ENCODE measurements at regions not wholly inside any gene's neighbourhood (a gene's known extent, or its start where the extent isn't known, plus 50 kb on each side); places are given as distances from the start of the nearest gene placed in this dataset.

DNA sequence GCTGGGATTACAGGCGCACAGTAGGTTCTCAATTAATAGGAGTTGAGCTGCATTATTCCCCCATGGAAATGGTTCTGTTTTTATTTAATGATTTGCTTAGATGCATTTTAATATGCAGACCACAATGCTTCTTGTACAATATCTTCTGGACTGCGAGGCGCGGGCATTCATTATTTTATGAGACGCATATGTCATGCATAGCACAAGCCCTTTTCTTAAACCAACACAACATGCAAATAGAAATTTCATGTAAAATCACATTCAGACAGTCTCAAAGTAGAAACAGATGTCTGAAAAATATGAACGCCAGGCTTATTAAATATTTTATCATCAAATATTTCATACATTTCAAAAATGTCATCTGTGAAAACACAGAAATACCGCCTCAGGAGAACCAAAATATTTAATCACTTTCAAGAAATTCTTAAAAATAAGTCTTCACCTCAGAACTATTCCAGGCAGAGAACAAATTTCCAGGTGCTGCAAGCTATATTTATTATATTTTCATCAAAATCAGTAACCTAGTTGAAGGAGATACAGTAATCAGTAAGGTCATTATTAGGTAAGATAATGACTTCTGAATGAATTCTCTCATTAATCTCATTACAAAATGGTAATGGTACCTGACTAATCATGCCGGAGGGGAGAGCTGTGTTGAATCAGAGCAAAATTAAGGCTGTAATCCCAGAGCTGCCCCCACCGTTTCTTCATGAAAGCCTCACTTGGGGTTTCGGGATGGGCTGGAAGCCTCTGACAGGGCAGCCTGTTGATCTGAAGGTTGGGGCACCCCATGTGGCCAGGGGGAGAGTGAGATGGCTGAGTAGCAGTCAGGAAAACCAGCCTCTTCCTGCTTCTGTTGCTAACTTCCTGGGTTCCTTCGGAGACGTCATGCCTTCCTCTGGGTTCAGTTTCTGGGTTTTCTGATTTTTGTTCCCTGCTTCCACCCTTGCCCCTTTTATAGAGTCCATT, 133.9 kb upstream of the ZNF618 start:
- no peak for DNase-seq (ENCODE audit: low read depth)

GRCh38 chr9:113742878-113743277, 133.2 kb upstream of the ZNF618 start:
- DNase-seq (ENCODE audit: low read depth) = no peak

- no peak for DNase-seq (ENCODE audit: low read depth)
Observed at GRCh38 chr9:113746486-113746885, 129.6 kb upstream of the ZNF618 start.

DNA sequence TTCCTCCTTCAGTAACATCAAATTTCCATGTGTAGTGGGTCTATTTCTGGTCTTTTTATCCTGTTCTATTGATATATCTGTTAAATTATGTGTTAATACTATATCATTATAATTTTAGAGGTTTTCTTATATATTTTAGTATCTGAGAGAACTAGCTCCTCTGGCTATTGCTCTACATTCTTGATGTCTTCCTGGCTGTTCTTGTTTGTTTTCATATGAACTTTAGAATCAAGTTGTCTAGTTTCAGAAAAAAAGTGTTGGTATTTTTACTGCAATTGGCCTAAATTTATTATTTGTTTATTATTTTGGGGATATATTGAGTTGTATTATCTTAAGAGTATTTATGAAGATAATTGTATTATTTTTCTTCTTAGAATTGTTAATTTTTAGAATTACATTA, 128.0 kb upstream of the ZNF618 start:
- DNase-seq (ENCODE audit: low read depth) = no peak

DNA sequence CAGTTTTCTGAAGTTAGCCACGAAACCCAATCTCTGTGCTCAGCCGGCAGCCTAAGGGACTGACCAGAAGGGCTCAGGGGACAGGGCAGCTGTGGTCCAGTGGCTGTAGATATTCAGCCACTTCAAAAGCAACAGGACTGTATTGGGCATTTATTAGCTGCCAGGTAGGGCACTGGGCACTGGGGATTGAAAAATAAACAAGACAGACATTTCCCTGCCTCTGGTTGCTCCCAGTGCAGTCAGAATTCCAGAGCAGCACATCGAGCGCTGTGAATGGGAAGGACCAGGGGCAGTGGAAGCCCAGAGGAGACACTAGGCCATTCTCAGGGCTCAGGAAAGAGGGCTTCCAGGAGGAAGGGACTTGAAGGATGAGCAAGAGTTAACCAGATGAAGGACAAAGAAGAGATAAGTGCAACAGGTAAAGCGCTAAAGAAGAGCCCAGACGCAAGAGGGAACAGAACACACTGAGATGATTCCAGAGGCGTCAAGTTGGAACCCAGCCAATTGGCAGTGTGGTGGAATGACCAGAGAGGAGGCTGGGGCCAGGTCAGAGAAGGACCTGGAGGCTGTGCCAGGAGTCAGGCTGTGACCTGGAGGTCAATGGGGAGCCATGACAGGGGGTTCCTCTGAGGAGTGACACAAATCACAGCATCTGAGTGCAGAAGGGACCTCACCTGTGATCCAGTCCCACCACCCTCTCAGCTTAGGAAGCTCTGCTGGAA, 122.5 kb upstream of the ZNF618 start:
- DNase-seq (ENCODE audit: low read depth) = no peak

- DNase-seq (ENCODE audit: low read depth) = no peak
Observed at GRCh38 chr9:113754739-113755138, 121.4 kb upstream of the ZNF618 start.

- no peak for DNase-seq (ENCODE audit: low read depth)
Observed at GRCh38 chr9:113755433-113755832, 120.7 kb upstream of the ZNF618 start.

DNA sequence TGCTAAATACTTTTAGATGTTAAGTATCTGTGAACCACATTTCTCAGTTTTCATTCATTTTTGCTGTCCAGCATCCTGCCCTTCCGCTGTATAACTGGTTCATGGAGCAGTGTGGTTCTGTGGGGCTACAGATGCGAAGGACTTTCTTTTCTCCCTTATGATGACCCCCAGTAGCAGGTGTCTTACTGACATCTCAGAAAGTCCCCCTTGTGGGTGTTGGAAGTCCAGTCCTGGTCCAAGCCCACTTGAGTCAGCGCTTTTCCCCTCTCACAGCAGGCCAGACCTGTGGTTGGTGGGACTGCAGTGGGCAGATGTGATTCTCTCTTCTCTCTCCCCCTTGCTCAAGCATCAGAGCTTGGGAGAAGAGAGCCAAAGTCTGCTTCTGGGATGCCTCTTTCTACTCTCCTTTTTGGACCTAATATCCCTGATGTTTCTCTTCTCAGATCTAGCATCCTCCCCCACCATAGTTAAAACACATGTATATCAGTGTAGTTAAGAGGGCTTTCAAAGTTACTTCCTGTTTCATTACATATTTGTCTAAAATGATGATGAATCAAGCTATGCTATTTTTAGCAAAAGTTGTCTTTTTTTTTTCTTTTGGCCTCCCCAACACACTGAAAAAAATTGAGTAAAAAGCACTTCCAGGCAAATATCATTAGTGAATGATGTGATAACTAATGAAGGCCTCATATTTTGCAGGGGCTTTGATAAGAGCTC, 119.5 kb upstream of the ZNF618 start:
- DNase-seq (ENCODE audit: low read depth) = no peak

DNA sequence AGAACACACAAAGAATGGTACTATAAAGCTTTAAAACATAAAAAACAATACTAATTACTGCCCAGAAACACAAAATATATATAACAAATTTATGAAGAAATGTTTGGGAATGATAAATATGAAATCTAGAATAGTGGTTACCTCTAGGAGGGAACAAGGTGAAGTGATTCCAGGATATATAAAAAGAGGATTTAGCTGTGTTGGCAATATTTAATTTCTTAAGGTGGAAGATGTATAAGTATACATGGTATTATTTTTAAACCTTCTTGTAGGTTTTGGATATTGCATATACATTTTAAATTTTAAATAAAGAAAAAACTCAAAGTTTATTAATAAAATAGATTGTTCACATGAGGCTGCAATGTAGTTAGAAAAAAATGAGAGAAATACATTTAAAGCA, 112.7 kb upstream of the ZNF618 start:
- no peak for DNase-seq (ENCODE audit: low read depth)

GRCh38 chr9:113764572-113764971, 111.5 kb upstream of the ZNF618 start:
- no peak for DNase-seq (ENCODE audit: low read depth)

GRCh38 chr9:113769412-113769811, 106.7 kb upstream of the ZNF618 start:
- no peak for DNase-seq (ENCODE audit: low read depth)

GRCh38 chr9:113770396-113770795, 105.7 kb upstream of the ZNF618 start:
- DNase-seq (ENCODE audit: low read depth) = no peak

DNA sequence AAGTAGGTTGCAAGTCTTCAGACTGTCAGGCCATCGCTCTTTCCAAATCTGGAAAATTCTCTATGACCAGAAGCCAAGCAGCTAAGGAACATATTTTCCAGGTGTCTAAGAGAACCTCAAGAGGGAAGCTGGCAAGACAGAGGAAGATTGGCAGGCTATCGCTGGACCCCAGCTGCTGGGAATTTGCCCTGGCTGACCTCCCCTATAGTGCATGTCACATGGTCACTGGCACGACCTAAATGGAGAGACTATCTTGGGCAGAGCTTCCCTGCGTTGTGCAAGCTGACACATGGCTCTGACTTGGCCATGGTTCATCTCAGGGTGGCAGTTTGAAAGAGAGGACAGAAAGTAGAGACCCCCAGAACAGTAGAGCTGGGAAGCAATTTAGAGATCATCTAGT, 104.9 kb upstream of the ZNF618 start:
- DNase-seq (ENCODE audit: low read depth) = no peak

DNA sequence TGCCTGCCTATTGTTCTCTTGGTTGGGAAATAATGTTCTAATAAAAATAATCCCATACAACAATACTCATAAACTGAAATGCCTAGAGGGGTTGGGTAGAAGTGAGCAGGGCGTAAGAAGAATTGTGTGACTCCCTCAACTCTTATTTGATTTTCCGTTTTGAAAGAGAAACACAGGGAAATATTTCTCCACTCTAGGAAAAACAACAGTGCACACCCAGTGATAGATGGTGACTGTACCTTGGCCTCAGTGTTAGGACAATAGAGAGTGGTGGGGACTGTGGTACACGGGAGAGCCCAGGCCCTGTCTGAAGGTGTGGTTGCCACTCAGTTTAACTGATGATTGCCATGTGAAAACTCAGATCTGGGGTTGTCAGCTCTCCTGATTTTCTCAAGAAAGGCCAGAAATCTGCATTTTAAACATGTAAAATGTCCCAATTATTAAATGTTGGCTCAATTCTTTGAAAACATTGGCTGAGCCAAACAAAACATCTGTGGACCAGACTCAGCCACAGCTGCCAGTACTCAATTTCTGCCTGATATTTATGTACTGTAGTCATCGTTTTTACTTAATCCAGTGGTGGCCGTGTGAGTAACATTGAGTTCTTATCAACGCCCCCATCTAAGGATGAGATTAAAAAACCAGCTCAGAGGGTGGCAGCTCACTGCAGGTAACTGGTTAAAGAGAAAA, 103.8 kb upstream of the ZNF618 start:
- no peak for DNase-seq (ENCODE audit: low read depth)

DNA sequence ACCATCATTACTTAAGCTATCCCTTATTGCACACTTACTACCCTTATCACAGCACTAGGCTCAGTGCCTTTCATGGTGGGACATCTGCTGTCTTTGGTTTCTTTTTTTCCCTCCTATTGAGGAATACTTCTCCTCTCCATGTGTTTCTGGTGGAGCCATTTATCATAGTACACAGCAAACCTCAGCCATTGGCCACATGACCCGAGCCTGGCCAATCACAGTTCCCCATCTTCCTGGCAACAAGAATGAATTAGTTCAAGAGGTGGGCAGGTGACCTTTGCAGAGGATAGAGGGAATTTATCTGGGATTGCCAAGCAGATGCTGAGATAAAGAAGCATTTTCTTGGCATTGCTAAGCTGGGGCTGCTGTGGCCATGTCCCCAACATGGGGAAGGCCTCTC, 101.1 kb upstream of the ZNF618 start:
- no peak for DNase-seq (ENCODE audit: low read depth)

- DNase-seq (ENCODE audit: low read depth) = no peak
Observed at GRCh38 chr9:113775749-113776148, 100.4 kb upstream of the ZNF618 start.

GRCh38 chr9:113776194-113776593, 99.9 kb upstream of the ZNF618 start:
- no peak for DNase-seq (ENCODE audit: low read depth)

- no peak for DNase-seq (ENCODE audit: low read depth)
Observed at GRCh38 chr9:113781381-113781780, 94.7 kb upstream of the ZNF618 start.

- no peak for DNase-seq (ENCODE audit: low read depth)
Observed at GRCh38 chr9:113781896-113782295, 94.2 kb upstream of the ZNF618 start.

DNA sequence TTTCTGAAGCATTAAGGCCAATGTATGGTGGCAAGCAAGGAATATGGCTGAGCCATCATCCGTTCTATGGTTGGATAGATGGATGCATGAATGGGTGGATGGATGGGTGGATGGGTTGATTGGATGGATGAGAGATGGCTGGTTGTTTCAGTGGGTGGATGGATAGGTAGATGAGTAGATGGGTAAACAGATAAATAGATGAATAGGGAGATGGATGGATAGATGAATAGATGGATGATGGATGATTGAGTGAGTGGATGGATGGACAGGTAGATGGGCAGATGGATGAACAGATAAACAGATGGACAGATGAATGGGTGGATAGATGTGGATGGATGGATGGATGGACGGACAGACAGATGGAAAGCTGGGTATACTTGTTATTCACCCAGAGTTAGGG, 92.6 kb upstream of the ZNF618 start:
- no peak for DNase-seq (ENCODE audit: low read depth)

- no peak for DNase-seq (ENCODE audit: low read depth)
Observed at GRCh38 chr9:113785334-113785733, 90.8 kb upstream of the ZNF618 start.

- DNase-seq (ENCODE audit: low read depth) = no peak
Observed at GRCh38 chr9:113786071-113786470, 90.0 kb upstream of the ZNF618 start.

Measured in activated T-cell treated with anti-CD3 and anti-CD28 coated beads for 1 hour (primary cell).